Mesothelial cell of epicardium (in vitro differentiated cells): ENCODE measurements at regions not wholly inside any gene's neighbourhood (a gene's known extent, or its start where the extent isn't known, plus 50 kb on each side); places are given as distances from the start of the nearest gene placed in this dataset.

Experiments used
- DNase-seq, 2 experiments: peaks; one replicate each; pipeline ENCODE4 v3.0.0; 2021; ENCODE audit warnings: low spot score in 2 of 2; ENCODE audit not compliant: unreplicated experiment in 2 of 2
- H3K27ac Mint-ChIP-seq: 2 replicates; pipeline ENCODE4 v1.8.0; 2021; ENCODE audit warnings: mixed read lengths
- H3K27me3 Mint-ChIP-seq: 2 replicates; pipeline ENCODE4 v1.8.0; 2021; ENCODE audit warnings: low read depth, mixed read lengths
- H3K36me3 Mint-ChIP-seq: 2 replicates; pipeline ENCODE4 v1.8.0; 2021; ENCODE audit warnings: mixed read lengths
- H3K4me1 Mint-ChIP-seq: 2 replicates; pipeline ENCODE4 v1.8.0; 2021; ENCODE audit warnings: mixed read lengths
- H3K4me3 Mint-ChIP-seq: 2 replicates; pipeline ENCODE4 v1.8.0; 2021; ENCODE audit warnings: mild to moderate bottlenecking, moderate library complexity, mixed read lengths
- H3K9me3 Mint-ChIP-seq: 2 replicates; pipeline ENCODE4 v1.8.0; 2021; ENCODE audit warnings: mixed read lengths
- CTCF ChIP-seq: fragments of 200-600 bp; sonication (generic); IDR thresholded peaks from one replicate; pipeline ENCODE4 v1.5.0; 2021; ENCODE audit warnings: antibody characterized with exemption; ENCODE audit not compliant: unreplicated experiment

GRCh38 chr17:43328650-43329049 is 70.1 kb upstream of the ARL4D start:
- no peak overlapping the region for H3K4me3 Mint-ChIP-seq
- no peak for TF ChIP-seq CTCF
- no peak overlapping the region for H3K27ac Mint-ChIP-seq
- DNase-seq: no peak
- H3K36me3 Mint-ChIP-seq: no peaks in the 10 kb centered on the region
- peaks cover 54% of the 10 kb centered on the region for H3K4me1 Mint-ChIP-seq
- no peaks in the 10 kb centered on the region for H3K9me3 Mint-ChIP-seq
- peaks cover 10% of the 10 kb centered on the region for H3K27me3 Mint-ChIP-seq

GRCh38 chr17:43327834-43328420 is 70.9 kb upstream of the ARL4D start:
- H3K36me3 Mint-ChIP-seq: no peaks in the 10 kb centered on the region
- peaks cover 52% of the 10 kb centered on the region for H3K4me1 Mint-ChIP-seq
- no peak for TF ChIP-seq CTCF
- H3K4me3 Mint-ChIP-seq: no peak overlapping the region
- no peaks in the 10 kb centered on the region for H3K9me3 Mint-ChIP-seq
- no peak overlapping the region for H3K27ac Mint-ChIP-seq
- DNase-seq: no peak
- peaks cover 10% of the 10 kb centered on the region for H3K27me3 Mint-ChIP-seq

- DNase-seq: no peak
- H3K9me3 Mint-ChIP-seq: no peaks in the 10 kb centered on the region
- H3K4me3 Mint-ChIP-seq: no peak overlapping the region
- no peak overlapping the region for H3K27ac Mint-ChIP-seq
- peaks cover 50% of the 10 kb centered on the region for H3K4me1 Mint-ChIP-seq
- TF ChIP-seq CTCF: no peak
- no peaks in the 10 kb centered on the region for H3K36me3 Mint-ChIP-seq
- peaks cover 6% of the 10 kb centered on the region for H3K27me3 Mint-ChIP-seq
Measured at GRCh38 chr17:43327421-43327820, 71.4 kb upstream of the ARL4D start.

- no peak for TF ChIP-seq CTCF
- no peaks in the 10 kb centered on the region for H3K36me3 Mint-ChIP-seq
- no peak overlapping the region for H3K27ac Mint-ChIP-seq
- H3K9me3 Mint-ChIP-seq: no peaks in the 10 kb centered on the region
- peaks cover 5% of the 10 kb centered on the region for H3K27me3 Mint-ChIP-seq
- no peak overlapping the region for H3K4me3 Mint-ChIP-seq
- no peak for DNase-seq
- H3K4me1 Mint-ChIP-seq: peaks cover 49% of the 10 kb centered on the region
Measured at GRCh38 chr17:43326490-43327275, 72.1 kb upstream of the ARL4D start.

- Mint-ChIP-seq H3K4me3 (no peak overlapping the region), H3K27me3 (peaks cover 5% of the 10 kb centered on the region), H3K9me3 (no peaks in the 10 kb centered on the region), H3K27ac (no peak overlapping the region), H3K36me3 (no peaks in the 10 kb centered on the region), H3K4me1 (peaks cover 38% of the 10 kb centered on the region)
- no peak for DNase-seq
- TF ChIP-seq CTCF: no peak
Measured at GRCh38 chr17:43324205-43324893, 74.4 kb upstream of the ARL4D start.
